Activated T-helper 1 cell treated with anti-CD3 and anti-CD28 coated beads, Interleukin-2, amount 50 U/mL, for 16 hours (primary cell): ENCODE measurements at regions not wholly inside any gene's neighbourhood (a gene's known extent, or its start where the extent isn't known, plus 50 kb on each side); places are given as distances from the start of the nearest gene placed in this dataset.

Experiments
- DNase-seq, 2 donors: peaks; one replicate each; pipeline ENCODE4 v3.0.0-alpha.2; 2020; ENCODE audit warnings: low read depth in 1 of 2, low spot score in 1 of 2

GRCh38 chr15:31551323-31551722 lies 224.7 kb downstream of the KLF13 start:
- no peak for DNase-seq

DNA sequence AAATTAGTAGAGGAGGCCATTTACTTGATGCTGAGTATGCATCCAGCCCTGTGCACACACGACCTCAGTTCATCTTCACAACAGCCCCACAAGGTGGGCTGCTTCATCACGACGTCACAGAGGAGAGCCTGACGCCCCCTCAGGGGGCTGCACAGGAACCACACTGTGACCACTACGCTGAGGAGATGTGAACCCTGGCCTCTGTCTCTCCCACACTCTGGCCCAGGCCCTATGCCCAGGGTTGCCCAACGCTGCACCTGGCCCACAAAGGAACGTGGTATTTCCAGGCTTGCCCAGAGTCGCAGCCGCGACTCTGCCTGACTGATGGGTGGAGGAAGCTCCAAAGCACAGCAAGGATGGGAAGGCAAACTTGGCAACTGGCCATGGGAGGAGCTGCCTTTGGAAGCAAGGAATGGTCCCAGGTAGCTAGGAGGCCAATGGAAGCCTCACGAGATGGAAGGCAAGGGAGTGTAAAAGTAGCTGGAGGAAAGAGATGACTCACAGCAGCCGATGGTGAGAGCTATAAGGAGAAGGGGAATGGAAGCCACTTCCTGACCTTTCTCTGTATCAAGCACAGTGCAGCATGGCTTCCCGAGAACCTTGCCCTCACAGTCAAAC lies 226.0 kb downstream of the KLF13 start:
- no peak for DNase-seq

DNA sequence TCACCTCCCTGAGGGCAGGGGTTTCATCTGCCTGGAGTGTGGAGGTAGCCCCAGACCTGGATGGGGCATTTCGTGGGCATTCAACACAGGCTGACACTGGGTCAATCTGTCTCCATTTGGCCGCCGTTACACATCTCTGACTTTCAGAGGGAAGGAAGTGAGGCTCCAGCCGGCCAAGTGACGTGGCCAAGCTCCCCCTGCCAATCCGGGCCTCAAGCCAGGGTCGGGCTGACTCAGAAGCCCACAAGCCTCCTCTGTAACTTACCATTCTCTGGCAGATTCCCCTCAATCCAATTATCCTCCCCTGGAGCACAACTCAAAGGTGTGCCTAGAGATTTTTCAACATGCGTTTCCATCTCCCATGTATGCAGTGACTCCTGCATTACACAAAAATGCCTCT lies 227.6 kb downstream of the KLF13 start:
- DNase-seq, result no peak

- DNase-seq, result no peak
Measured at GRCh38 chr15:31555022-31555421, 228.4 kb downstream of the KLF13 start.

DNA sequence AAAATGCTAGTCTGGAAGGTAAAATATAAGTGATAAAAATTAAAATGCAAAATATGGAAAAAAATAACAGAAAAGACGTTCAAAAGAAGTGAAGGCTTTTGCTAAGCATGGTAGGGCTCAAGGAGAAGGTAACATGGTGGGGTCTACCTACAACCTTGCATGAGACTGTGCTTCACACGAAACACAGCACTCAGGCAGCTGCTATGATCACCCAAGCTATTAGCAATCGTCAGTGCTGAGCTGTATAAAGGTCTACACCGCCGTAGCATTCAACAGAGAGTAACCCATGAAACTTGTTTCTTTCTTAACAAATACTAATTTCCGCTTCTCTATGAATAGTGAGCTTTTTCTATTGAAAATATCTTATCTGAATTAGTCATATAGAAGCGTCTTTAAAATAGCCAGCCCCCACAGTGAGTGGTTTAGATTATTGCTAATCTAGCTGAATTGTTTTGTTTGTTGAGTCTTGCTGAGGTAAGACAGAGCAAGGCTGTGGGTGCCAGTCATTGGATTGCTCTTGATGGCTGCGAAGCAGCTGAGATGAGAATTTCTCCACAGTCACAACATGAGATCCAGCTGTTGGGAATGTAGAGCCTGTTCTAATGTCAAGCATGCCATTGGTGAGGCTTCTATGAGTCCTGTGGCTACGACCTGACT lies 230.0 kb downstream of the KLF13 start:
- no peak for DNase-seq

- no peak for DNase-seq
Measured at GRCh38 chr15:31557899-31558298, 231.3 kb downstream of the KLF13 start.

GRCh38 chr15:31558840-31559239 lies 232.2 kb downstream of the KLF13 start:
- no peak for DNase-seq

DNA sequence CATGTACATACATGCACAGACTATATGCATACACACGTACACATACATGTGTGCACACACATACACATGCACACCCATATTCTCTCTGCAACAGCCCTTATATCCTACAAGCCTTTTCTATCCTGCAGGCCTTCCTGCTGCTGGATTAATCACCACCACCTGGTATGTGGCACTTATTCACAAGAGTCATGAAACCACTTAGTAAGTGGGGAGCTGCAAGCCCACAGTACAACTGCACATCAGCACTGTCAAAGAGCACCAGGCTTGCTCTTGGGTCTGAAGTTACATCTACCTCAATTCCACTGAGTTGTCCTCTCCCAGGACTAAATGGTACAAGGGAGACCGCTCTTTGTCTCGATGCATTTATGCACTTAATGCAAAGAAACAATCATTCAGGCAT lies 233.2 kb downstream of the KLF13 start:
- DNase-seq, result no peak

GRCh38 chr15:31560643-31561042 lies 234.0 kb downstream of the KLF13 start:
- no peak for DNase-seq

DNA sequence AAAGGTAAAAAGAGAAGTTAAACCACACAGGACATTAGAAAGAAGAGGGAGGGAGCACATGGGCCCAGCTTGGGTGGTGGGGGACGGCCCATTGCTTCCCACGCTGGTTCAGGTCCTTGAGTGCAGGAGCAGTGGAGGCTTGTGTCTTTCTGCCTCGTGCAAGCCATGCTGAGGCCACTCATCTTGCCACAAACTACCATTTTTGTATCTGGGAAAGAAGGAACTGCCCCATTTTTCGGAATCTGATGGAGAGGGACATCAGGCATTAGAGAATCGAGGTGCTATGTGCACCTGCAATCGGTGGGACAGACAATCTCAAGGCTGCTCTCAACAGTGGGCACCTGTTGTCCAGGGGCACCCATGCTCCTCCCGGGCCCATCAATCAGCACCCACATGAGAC lies 234.5 kb downstream of the KLF13 start:
- no peak for DNase-seq

DNA sequence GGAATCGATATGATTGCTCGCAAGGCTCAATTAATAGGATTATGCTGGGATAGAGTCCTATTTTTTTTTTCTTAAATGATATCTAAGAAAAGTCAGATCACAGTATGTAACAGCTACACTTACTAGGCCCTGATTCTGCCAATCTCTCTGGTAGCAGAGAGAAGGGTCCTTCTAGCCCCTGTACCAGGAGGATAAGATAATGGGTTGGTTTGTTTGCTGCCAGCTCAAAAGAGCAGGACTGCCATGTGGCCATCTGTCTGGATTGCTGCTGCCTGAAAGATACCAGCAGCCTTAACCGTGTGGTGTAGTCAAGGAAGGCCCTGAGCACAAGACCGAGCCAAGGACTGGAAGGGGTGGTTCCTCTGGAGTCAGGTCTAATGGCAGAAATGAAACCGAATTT lies 236.4 kb downstream of the KLF13 start:
- DNase-seq, result no peak

DNA sequence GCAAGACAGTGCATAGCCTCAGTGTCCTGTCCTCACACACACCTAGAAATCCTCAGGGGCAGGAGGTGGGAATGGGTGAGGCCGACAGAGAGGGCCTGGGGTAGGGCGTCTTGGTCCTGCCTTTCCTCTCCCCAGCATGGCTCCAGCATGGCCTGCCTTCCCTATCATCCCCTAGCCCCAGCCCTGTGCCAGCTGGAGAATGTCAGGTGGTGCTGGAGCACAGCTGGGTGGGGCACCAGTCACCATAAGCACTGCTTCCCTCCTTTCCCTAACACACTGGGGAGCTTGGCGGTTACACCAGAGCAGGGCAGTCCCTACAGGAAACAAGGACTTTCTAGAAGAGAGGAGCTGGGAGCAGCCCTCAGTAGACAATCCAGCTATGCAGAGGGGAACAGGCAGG lies 236.8 kb downstream of the KLF13 start:
- no peak for DNase-seq

- no peak for DNase-seq
Measured at GRCh38 chr15:31567861-31568260, 241.2 kb downstream of the KLF13 start.

- DNase-seq, result no peak
Measured at GRCh38 chr15:31569836-31570235, 243.2 kb downstream of the KLF13 start.

DNA sequence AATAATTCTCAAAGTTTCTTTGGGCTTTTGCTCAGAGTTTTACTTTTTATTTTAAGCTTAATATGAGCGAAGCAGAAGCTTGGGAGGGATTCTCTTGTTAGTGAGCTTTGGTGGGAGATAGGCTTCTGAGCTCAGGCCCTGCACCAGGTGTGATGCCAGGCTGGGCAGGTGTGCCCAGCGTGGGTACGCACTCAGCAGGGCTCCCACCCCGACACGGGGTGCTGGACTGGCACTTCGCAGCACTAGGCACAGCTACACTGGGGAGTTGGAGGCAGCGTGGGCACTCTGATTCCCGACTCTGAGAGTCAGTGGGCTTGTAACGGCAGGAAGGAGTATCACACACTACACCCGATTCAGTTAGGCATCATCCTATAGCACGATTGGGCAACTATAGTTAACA lies 244.0 kb downstream of the KLF13 start:
- no peak for DNase-seq

DNA sequence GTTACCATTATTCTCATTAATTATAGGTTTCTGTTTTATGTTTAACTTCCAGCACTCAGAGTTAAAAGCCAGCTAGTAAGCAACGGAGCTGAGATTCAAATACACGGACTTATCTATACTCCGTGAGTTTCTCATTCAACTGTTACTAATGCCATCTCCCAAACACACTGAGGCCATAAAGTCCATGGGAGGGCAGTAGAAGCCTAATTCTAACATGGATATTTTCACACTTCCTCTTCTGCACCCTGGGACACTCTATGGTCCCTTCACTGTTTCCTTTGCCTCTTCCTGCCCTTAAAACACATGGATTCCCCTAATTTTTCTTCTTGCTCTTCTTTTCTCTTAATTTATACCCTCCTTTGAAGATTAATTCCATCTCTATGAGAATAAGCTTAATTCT lies 245.0 kb downstream of the KLF13 start:
- DNase-seq, result no peak

GRCh38 chr15:31573759-31574158 lies 247.1 kb downstream of the KLF13 start:
- no peak for DNase-seq

GRCh38 chr15:31574766-31575165 lies 248.1 kb downstream of the KLF13 start:
- DNase-seq, result no peak

DNA sequence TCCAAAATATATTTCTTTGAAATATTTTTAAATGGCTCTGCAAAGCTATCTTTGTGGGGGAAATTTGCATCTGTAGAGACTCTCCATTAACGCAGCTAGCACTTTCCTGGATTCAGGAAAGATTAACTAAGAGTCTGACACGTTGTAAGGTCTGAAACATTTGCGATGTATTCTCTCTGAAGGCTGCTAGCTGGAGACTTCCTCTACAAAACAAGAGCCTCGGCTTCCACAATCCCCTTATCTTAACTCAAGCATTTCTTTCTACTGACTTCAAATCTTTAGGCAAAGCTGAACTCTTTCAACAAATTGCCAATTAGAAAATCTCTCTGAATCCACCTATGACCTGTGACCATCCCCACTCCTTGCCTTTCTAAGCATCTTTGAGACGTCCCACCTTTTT lies 250.5 kb downstream of the KLF13 start:
- no peak for DNase-seq

GRCh38 chr15:31579282-31579681 lies 252.6 kb downstream of the KLF13 start:
- no peak for DNase-seq

- DNase-seq, result no peak
Measured at GRCh38 chr15:31579976-31580375, 253.3 kb downstream of the KLF13 start.

- DNase-seq, result no peak
Measured at GRCh38 chr15:31584195-31584594, 257.6 kb downstream of the KLF13 start.

DNA sequence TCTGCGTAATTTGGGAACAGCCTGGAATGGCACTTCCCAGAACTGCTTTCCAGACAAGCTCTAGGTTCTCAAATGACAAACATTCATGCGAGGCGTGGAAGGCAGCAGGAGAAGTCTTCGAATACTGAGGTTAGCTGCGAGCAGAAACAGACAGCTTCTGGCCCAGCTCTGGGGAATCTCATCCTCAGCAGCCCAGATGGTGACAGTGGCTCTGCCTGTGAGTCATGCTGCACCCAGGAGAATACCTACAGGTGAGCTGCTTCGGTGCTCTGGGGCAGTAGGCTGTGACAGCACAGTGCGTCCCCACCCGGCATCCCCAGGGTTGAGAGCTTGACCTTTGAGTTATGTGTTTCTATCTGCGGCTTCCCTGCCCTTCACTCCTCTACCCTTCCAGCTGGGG lies 258.6 kb downstream of the KLF13 start:
- no peak for DNase-seq
